Ishikawa (cell line): ENCODE measurements at regions not wholly inside any gene's neighbourhood (a gene's known extent, or its start where the extent isn't known, plus 50 kb on each side); places are given as distances from the start of the nearest gene placed in this dataset.

Source experiments
- CREB1 ChIP-seq: IDR thresholded peaks from 2 replicates; pipeline ENCODE4 v1.6.1; 2012; ENCODE audit warnings: low read depth
- EGR1 ChIP-seq: IDR thresholded peaks from 2 replicates; pipeline ENCODE4 v1.6.1; 2012
- EP300 ChIP-seq: IDR thresholded peaks from 2 replicates; pipeline ENCODE4 v1.6.1; 2012; ENCODE audit warnings: borderline replicate concordance
- FOXM1 ChIP-seq: IDR thresholded peaks from 2 replicates; pipeline ENCODE4 v1.6.1; 2012; ENCODE audit warnings: low read depth, borderline replicate concordance
- NFIC ChIP-seq: IDR thresholded peaks from 2 replicates; pipeline ENCODE4 v1.6.1; 2012
- RAD21 ChIP-seq: IDR thresholded peaks from 2 replicates; pipeline ENCODE4 v1.6.1; 2012; ENCODE audit warnings: low read depth
- TAF1 ChIP-seq: IDR thresholded peaks from 2 replicates; pipeline ENCODE4 v1.6.1; 2012; ENCODE audit warnings: low read depth, mild to moderate bottlenecking
- TCF12 ChIP-seq: IDR thresholded peaks from 2 replicates; pipeline ENCODE4 v1.6.1; 2012; ENCODE audit warnings: low read depth
- TEAD4 ChIP-seq: IDR thresholded peaks from 2 replicates; pipeline ENCODE4 v1.6.1; 2012
- YY1 ChIP-seq: IDR thresholded peaks from 2 replicates; pipeline ENCODE4 v1.6.1; 2012; ENCODE audit warnings: low read depth
- TF ChIP-seq, protein P1 (sequence below): IDR thresholded peaks from 2 replicates; pipeline ENCODE4 v1.6.1; 2012
- TF ChIP-seq, protein P2 (sequence below): IDR thresholded peaks from 2 replicates; pipeline ENCODE4 v1.6.1; 2012
- TF ChIP-seq, protein P3 (sequence below): IDR thresholded peaks from 2 replicates; pipeline ENCODE4 v1.6.1; 2012; ENCODE audit warnings: low read depth, mild to moderate bottlenecking

DNA sequence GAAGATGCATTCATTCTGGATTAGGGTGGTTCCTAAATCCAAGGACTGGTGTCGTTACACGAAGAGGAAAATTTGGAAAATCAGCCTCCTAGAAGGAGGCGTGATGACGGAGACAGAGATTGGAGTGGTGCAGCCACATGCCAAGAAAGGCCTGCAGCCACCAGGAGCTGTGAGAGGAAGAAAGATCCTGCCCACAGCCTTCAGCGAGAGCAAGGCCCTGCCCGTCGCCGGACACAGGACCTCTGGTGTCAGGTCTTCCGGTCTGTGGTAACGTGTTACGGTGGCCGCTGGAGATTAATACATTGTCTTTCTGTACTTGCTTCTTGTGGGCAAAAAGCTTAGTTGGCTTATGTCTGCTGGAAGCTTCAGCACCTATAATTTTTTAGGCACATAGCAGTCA lies 1045.8 kb downstream of the BRD1 start:
- TF ChIP-seq, protein P1, sequence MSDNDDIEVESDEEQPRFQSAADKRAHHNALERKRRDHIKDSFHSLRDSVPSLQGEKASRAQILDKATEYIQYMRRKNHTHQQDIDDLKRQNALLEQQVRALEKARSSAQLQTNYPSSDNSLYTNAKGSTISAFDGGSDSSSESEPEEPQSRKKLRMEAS = no peak
- TF ChIP-seq FOXM1 (no peak), EP300 (no peak), RAD21 (no peak), YY1 (no peak), TAF1 (no peak), TEAD4 (no peak), NFIC (no peak), CREB1 (no peak), EGR1 (no peak), TCF12 (no peak)
- TF ChIP-seq, protein P2, sequence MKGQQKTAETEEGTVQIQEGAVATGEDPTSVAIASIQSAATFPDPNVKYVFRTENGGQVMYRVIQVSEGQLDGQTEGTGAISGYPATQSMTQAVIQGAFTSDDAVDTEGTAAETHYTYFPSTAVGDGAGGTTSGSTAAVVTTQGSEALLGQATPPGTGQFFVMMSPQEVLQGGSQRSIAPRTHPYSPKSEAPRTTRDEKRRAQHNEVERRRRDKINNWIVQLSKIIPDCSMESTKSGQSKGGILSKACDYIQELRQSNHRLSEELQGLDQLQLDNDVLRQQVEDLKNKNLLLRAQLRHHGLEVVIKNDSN = no peak
- TF ChIP-seq, protein P3, sequence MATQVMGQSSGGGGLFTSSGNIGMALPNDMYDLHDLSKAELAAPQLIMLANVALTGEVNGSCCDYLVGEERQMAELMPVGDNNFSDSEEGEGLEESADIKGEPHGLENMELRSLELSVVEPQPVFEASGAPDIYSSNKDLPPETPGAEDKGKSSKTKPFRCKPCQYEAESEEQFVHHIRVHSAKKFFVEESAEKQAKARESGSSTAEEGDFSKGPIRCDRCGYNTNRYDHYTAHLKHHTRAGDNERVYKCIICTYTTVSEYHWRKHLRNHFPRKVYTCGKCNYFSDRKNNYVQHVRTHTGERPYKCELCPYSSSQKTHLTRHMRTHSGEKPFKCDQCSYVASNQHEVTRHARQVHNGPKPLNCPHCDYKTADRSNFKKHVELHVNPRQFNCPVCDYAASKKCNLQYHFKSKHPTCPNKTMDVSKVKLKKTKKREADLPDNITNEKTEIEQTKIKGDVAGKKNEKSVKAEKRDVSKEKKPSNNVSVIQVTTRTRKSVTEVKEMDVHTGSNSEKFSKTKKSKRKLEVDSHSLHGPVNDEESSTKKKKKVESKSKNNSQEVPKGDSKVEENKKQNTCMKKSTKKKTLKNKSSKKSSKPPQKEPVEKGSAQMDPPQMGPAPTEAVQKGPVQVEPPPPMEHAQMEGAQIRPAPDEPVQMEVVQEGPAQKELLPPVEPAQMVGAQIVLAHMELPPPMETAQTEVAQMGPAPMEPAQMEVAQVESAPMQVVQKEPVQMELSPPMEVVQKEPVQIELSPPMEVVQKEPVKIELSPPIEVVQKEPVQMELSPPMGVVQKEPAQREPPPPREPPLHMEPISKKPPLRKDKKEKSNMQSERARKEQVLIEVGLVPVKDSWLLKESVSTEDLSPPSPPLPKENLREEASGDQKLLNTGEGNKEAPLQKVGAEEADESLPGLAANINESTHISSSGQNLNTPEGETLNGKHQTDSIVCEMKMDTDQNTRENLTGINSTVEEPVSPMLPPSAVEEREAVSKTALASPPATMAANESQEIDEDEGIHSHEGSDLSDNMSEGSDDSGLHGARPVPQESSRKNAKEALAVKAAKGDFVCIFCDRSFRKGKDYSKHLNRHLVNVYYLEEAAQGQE = no peak
